ENCODE measurements at regions not wholly inside any gene's neighbourhood (a gene's known extent, or its start where the extent isn't known, plus 50 kb on each side); places are given as distances from the start of the nearest gene placed in this dataset.

GRCh38 chr3:25944329-25944728, 154.4 kb downstream of the OXSM start:
- TF ChIP-seq POLR2AphosphoS5 (IDR thresholded peaks at IDR 0.05) (no peak), POLR2A (IDR thresholded peaks at IDR 0.05) (no peak), CTCF (IDR thresholded peaks at IDR 0.05 in 8 of 11, conservative IDR thresholded peaks at IDR 0.05 in 3 of 11) (no peak)
- intact Hi-C loops (cut with DNase I; ENCODE audit: low total_unique reads): no loop called here
- DNase-seq: no peak
- Histone ChIP-seq H3K4me3 (no peak overlapping the region), H3K4me1 (no peaks in the 10 kb centered on the region), H3K9me3 (no peaks in the 10 kb centered on the region), H3K27me3 (replicated peaks in 1 of 7) (no peaks in the 10 kb centered on the region), H3K27ac (no peak overlapping the region), H3K36me3 (no peaks in the 10 kb centered on the region)
- WGBS, 5 donors: 84 to 94% (median 87%) methylated on average over 5 of the region's 5 CpGs

GRCh38 chr3:25945366-25945765, 155.5 kb downstream of the OXSM start:
- no peak for TF ChIP-seq CTCF (IDR thresholded peaks at IDR 0.05 in 8 of 11, conservative IDR thresholded peaks at IDR 0.05 in 3 of 11)
- no peak for TF ChIP-seq POLR2A (IDR thresholded peaks at IDR 0.05)
- TF ChIP-seq POLR2AphosphoS5 (IDR thresholded peaks at IDR 0.05): no peak
- Histone ChIP-seq H3K36me3 (no peaks in the 10 kb centered on the region), H3K27me3 (replicated peaks in 1 of 7) (no peaks in the 10 kb centered on the region), H3K27ac (no peak overlapping the region), H3K4me1 (no peaks in the 10 kb centered on the region), H3K9me3 (no peaks in the 10 kb centered on the region), H3K4me3 (no peak overlapping the region)
- intact Hi-C loops (cut with DNase I; ENCODE audit: low total_unique reads): no loop called here
- DNase-seq: no peak

DNA sequence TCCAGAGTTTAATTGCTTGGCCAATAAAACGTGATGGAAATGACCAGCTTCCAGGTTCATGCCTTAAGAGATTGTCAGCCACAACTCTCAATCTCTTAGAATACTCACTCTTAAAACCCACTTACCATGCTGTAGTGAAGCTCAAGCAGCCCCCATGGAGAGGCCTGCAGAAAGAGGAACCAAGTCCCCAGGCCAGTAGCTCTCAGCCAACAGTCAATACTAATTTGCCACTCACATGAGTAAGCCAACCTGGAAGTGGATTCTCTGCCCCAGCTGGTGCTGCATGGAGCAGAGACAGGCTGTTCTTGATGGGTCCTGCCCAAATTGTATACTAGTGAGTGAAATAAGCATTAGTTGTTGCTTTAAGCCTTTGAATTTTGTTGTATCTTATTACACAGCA, 155.9 kb downstream of the OXSM start:
- H3K4me1 ChIP-seq: no peaks in the 10 kb centered on the region
- intact Hi-C loops (cut with DNase I; ENCODE audit: low total_unique reads): no loop called here
- H3K27me3 ChIP-seq (replicated peaks in 1 of 7): no peaks in the 10 kb centered on the region
- no peak for DNase-seq
- H3K27ac ChIP-seq: no peak overlapping the region
- H3K36me3 ChIP-seq: no peaks in the 10 kb centered on the region
- WGBS, 5 donors: 65 to 94% (median 77%) methylated on average over 1 of the region's 1 CpG
- H3K4me3 ChIP-seq: no peak overlapping the region
- H3K9me3 ChIP-seq: no peaks in the 10 kb centered on the region
- no peak for TF ChIP-seq CTCF (IDR thresholded peaks at IDR 0.05 in 8 of 11, conservative IDR thresholded peaks at IDR 0.05 in 3 of 11)
- TF ChIP-seq POLR2AphosphoS5 (IDR thresholded peaks at IDR 0.05): no peak
- TF ChIP-seq POLR2A (IDR thresholded peaks at IDR 0.05): no peak

DNA sequence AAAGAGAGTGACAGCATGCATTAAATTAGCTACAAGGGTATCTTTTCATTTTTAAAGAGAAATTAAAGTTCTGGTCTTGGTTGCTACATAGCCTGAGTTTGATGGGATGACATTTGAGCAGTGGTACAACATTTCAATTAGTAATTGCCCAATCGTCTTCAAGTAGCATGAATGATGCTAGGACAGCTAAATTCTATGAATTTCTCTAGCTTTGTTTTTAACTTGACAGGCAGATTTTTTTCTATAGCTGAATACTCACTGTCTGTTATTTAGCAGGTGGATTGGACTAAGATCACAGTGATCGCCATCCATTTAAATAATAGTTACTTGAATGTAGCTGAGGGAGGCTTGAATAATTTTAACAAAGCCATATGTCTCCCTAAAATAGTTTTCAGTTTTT, 162.2 kb downstream of the OXSM start:
- Histone ChIP-seq H3K27ac (no peak overlapping the region), H3K36me3 (no peaks in the 10 kb centered on the region), H3K4me1 (no peaks in the 10 kb centered on the region), H3K9me3 (no peaks in the 10 kb centered on the region), H3K4me3 (no peak overlapping the region), H3K27me3 (replicated peaks in 1 of 7) (no peaks in the 10 kb centered on the region)
- intact Hi-C loops (cut with DNase I; ENCODE audit: low total_unique reads): no loop called here
- no peak for DNase-seq
- no peak for TF ChIP-seq POLR2A (IDR thresholded peaks at IDR 0.05)
- no peak for TF ChIP-seq POLR2AphosphoS5 (IDR thresholded peaks at IDR 0.05)
- 66 to 86% (median 82%) methylated on average over 2 of the region's 2 CpGs for WGBS, 5 donors

GRCh38 chr3:25957026-25957425, 167.1 kb downstream of the OXSM start:
- Histone ChIP-seq H3K27me3 (replicated peaks in 1 of 7) (no peaks in the 10 kb centered on the region), H3K4me1 (no peaks in the 10 kb centered on the region), H3K27ac (no peak overlapping the region), H3K36me3 (no peaks in the 10 kb centered on the region), H3K9me3 (no peaks in the 10 kb centered on the region), H3K4me3 (no peak overlapping the region)
- no peak for TF ChIP-seq POLR2A (IDR thresholded peaks at IDR 0.05)
- TF ChIP-seq CTCF (IDR thresholded peaks at IDR 0.05 in 8 of 11, conservative IDR thresholded peaks at IDR 0.05 in 3 of 11): no peak
- TF ChIP-seq POLR2AphosphoS5 (IDR thresholded peaks at IDR 0.05): no peak
- no peak for DNase-seq
- intact Hi-C loops (cut with DNase I; ENCODE audit: low total_unique reads): no loop called here

Data from spleen (tissue), 11 donors.